ENCODE measurements at regions not wholly inside any gene's neighbourhood (a gene's known extent, or its start where the extent isn't known, plus 50 kb on each side); places are given as distances from the start of the nearest gene placed in this dataset.

- TF ChIP-seq CTCF (IDR thresholded peaks at IDR 0.05; ENCODE audit: unreplicated experiment), result no peak
- Mint-ChIP-seq H3K4me3 (ENCODE audit: unreplicated experiment) (no peak overlapping the region), H3K27ac (ENCODE audit: unreplicated experiment) (no peak overlapping the region), H3K4me1 (ENCODE audit: unreplicated experiment) (no peaks in the 10 kb centered on the region), H3K36me3 (ENCODE audit: low read depth, unreplicated experiment) (no peaks in the 10 kb centered on the region), H3K9me3 (ENCODE audit: unreplicated experiment) (no peaks in the 10 kb centered on the region), H3K27me3 (ENCODE audit: unreplicated experiment) (no peaks in the 10 kb centered on the region)
- DNase-seq (ENCODE audit: low spot score), result no peak
Observed at GRCh38 chr9:134539586-134540194, 101.9 kb upstream of the COL5A1 start.

GRCh38 chr9:134540276-134541096, 101.1 kb upstream of the COL5A1 start:
- H3K27me3 Mint-ChIP-seq (ENCODE audit: unreplicated experiment), result peaks cover 2% of the 10 kb centered on the region
- no peaks in the 10 kb centered on the region for H3K4me1 Mint-ChIP-seq (ENCODE audit: unreplicated experiment)
- TF ChIP-seq CTCF (IDR thresholded peaks at IDR 0.05; ENCODE audit: unreplicated experiment), result no peak
- H3K9me3 Mint-ChIP-seq (ENCODE audit: unreplicated experiment), result no peaks in the 10 kb centered on the region
- H3K27ac Mint-ChIP-seq (ENCODE audit: unreplicated experiment), result no peak overlapping the region
- no peaks in the 10 kb centered on the region for H3K36me3 Mint-ChIP-seq (ENCODE audit: low read depth, unreplicated experiment)
- no peak overlapping the region for H3K4me3 Mint-ChIP-seq (ENCODE audit: unreplicated experiment)
- DNase-seq (ENCODE audit: low spot score), result no peak

- peaks cover 2% of the 10 kb centered on the region for H3K27me3 Mint-ChIP-seq (ENCODE audit: unreplicated experiment)
- no peaks in the 10 kb centered on the region for H3K9me3 Mint-ChIP-seq (ENCODE audit: unreplicated experiment)
- H3K4me1 Mint-ChIP-seq (ENCODE audit: unreplicated experiment), result no peaks in the 10 kb centered on the region
- no peak for DNase-seq (ENCODE audit: low spot score)
- no peak for TF ChIP-seq CTCF (IDR thresholded peaks at IDR 0.05; ENCODE audit: unreplicated experiment)
- no peaks in the 10 kb centered on the region for H3K36me3 Mint-ChIP-seq (ENCODE audit: low read depth, unreplicated experiment)
- H3K4me3 Mint-ChIP-seq (ENCODE audit: unreplicated experiment), result no peak overlapping the region
- no peak overlapping the region for H3K27ac Mint-ChIP-seq (ENCODE audit: unreplicated experiment)
Observed at GRCh38 chr9:134541097-134541747, 100.4 kb upstream of the COL5A1 start.

GRCh38 chr9:134544388-134545214, 97.0 kb upstream of the COL5A1 start:
- no peaks in the 10 kb centered on the region for H3K9me3 Mint-ChIP-seq (ENCODE audit: unreplicated experiment)
- no peak for DNase-seq (ENCODE audit: low spot score)
- H3K4me3 Mint-ChIP-seq (ENCODE audit: unreplicated experiment), result no peak overlapping the region
- H3K4me1 Mint-ChIP-seq (ENCODE audit: unreplicated experiment), result no peaks in the 10 kb centered on the region
- TF ChIP-seq CTCF (IDR thresholded peaks at IDR 0.05; ENCODE audit: unreplicated experiment), result no peak
- H3K36me3 Mint-ChIP-seq (ENCODE audit: low read depth, unreplicated experiment), result no peaks in the 10 kb centered on the region
- H3K27ac Mint-ChIP-seq (ENCODE audit: unreplicated experiment), result no peak overlapping the region
- H3K27me3 Mint-ChIP-seq (ENCODE audit: unreplicated experiment), result peaks cover 2% of the 10 kb centered on the region
